ENCODE measurements at regions not wholly inside any gene's neighbourhood (a gene's known extent, or its start where the extent isn't known, plus 50 kb on each side); places are given as distances from the start of the nearest gene placed in this dataset.
A peak's percentile ranks its signal among the peaks of the same experiment; 100 is the strongest.

GRCh38 chr20:58019027-58019849 lies 209.2 kb downstream of the ANKRD60 start:
- Histone ChIP-seq H3K27ac (no peak overlapping the region), H3K4me1 (no peaks in the 10 kb centered on the region), H3K27me3 (replicated peaks in 1 of 7) (peaks cover 0 to 12% (median 0%) of the 10 kb centered on the region in 7 donors), H3K36me3 (no peaks in the 10 kb centered on the region), H3K9me3 (no peaks in the 10 kb centered on the region), H3K4me3 (no peak overlapping the region)
- WGBS, 5 donors, result 79 to 94% (median 87%) methylated on average over 21 to 24 of the region's 24 CpGs
- TF ChIP-seq POLR2A (IDR thresholded peaks at IDR 0.05) (no peak), POLR2AphosphoS5 (IDR thresholded peaks at IDR 0.05) (no peak), CTCF (IDR thresholded peaks at IDR 0.05 in 8 of 11, conservative IDR thresholded peaks at IDR 0.05 in 3 of 11) (no peak)
- intact Hi-C loops (cut with DNase I; ENCODE audit: low total_unique reads), result no loop called here
- DNase-seq, result peak; percentile 60

- Histone ChIP-seq H3K36me3 (no peaks in the 10 kb centered on the region), H3K27me3 (replicated peaks in 1 of 7) (peaks cover 0 to 7% (median 0%) of the 10 kb centered on the region in 7 donors), H3K27ac (no peak overlapping the region), H3K9me3 (no peaks in the 10 kb centered on the region), H3K4me3 (no peak overlapping the region), H3K4me1 (no peaks in the 10 kb centered on the region)
- intact Hi-C loops (cut with DNase I; ENCODE audit: low total_unique reads), result no loop called here
- DNase-seq, result peak; percentile 57
- TF ChIP-seq CTCF (IDR thresholded peaks at IDR 0.05 in 8 of 11, conservative IDR thresholded peaks at IDR 0.05 in 3 of 11) (no peak), POLR2A (IDR thresholded peaks at IDR 0.05) (no peak), POLR2AphosphoS5 (IDR thresholded peaks at IDR 0.05) (no peak)
- WGBS, 5 donors, result 71 to 93% (median 86%) methylated on average over 8 of the region's 8 CpGs
Observed at GRCh38 chr20:58018590-58018989, 209.9 kb downstream of the ANKRD60 start.

- intact Hi-C loops (cut with DNase I; ENCODE audit: low total_unique reads), result no loop called here
Observed at GRCh38 chr20:58017970-58018530, 210.4 kb downstream of the ANKRD60 start.

More at GRCh38 chr20:58017970-58018530, 210.4 kb downstream of the ANKRD60 start:
- 69 to 81% (median 77%) methylated on average over 15 to 16 of the region's 16 CpGs for WGBS, 5 donors
- no peaks in the 10 kb centered on the region for H3K36me3 ChIP-seq
- H3K27ac ChIP-seq, result no peak overlapping the region
- no peaks in the 10 kb centered on the region for H3K4me1 ChIP-seq
- H3K27me3 ChIP-seq (replicated peaks in 1 of 7), result peaks cover 0 to 7% (median 0%) of the 10 kb centered on the region in 7 donors
- DNase-seq, result peak; percentile 56
- H3K9me3 ChIP-seq, result no peaks in the 10 kb centered on the region
- H3K4me3 ChIP-seq, result no peak overlapping the region
- TF ChIP-seq POLR2A (IDR thresholded peaks at IDR 0.05) (no peak), CTCF (IDR thresholded peaks at IDR 0.05 in 8 of 11, conservative IDR thresholded peaks at IDR 0.05 in 3 of 11) (no peak), POLR2AphosphoS5 (IDR thresholded peaks at IDR 0.05) (no peak)
